HG03159 (cell line): ENCODE measurements at regions not wholly inside any gene's neighbourhood (a gene's known extent, or its start where the extent isn't known, plus 50 kb on each side); places are given as distances from the start of the nearest gene placed in this dataset.

Experiments used
- ATAC-seq: cut with Tn5 transposase; IDR thresholded peaks from one replicate; pipeline ENCODE4 v1.9.1; 2021; ENCODE audit warnings: mild to moderate bottlenecking, moderate library complexity; ENCODE audit not compliant: unreplicated experiment

DNA sequence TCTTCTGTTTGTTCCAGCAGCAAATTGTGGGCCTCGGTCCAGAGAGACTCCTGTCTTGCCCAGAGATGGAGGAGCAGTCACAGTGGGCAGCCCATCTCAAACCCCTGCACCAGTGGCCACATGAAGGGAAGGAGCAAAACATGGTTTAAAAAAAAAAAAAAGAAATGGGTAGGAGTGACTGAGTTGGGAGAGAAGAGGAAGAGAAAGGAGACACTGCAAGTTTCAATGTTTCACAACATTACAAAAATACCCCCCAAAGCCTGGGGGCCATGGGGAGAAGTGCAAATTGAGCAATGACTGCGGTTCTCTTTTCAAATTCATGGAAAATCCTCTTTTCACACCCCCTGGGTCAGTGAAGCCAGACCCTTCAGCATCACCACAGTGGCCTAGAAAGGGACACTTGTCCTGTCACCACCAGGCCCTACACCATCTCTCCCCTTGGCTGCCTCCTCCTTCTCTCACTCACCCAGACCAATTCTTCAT, 117.1 kb downstream of the ZFP36L2 start:
- no peak for ATAC-seq

DNA sequence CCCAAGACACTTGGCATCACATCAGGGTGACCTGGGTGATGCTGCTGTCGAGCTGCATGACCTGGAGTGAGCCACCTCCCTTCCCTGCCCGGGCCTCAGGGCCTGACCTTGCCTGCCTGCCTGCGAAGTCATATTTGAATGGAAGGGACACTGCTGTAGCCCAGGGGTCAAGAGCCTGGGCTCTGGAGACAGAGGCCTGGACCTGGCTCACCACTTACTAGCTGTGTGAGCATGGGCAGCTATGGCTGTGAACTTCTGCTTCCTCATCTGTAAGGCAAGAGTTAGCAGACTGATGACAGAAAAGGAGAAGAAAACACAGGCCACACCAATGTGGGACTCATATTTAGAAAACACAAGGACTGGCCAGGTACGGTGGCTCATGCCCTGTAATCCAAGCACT, 118.7 kb downstream of the ZFP36L2 start:
- ATAC-seq = no peak

DNA sequence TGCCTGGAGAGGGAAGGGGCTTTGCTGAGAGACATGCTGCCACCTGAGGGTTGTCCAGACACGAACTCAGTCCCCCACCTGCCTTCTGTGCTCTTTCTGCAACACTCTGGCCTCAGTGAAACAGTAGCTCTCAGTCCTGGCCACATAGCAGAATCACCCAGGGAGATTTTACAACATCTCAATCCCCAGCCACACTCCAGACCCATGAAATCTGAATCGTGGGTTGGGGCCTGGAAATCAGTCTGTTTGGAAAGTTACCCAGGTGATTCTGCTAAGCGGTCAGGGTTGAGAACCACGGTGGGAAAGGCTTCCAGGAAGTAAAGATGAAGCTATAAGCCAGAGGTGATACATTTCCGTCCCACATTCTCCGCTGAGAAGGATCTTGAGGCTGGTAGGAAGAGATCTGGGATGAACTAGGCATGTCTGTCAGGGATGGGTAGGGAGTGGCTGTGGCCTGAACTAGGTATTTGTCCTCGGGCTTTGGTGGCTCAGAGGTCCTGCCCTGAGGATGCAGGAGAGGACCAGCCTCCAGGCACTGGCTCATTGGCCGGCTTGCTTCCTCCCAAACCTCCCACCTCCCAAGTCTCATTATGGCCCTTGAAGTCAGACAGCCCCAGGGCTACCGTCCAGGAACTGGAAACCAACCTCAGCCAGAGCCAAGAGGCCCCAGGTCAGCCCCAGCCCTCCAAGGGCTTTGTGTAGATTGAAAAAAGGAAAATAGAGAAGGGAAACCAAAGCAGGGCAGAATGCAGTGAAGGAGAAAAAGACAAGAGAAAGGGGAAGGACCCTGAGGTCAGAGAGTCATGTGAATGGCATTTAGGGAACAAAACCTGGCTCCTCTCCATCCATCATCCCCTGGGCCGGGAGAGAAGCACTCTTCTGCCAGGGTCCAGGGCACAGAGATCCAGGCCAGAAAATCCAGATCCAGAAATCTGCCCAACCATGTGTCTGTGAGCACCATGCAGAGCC, 119.6 kb downstream of the ZFP36L2 start:
- peak; percentile 54 for ATAC-seq

DNA sequence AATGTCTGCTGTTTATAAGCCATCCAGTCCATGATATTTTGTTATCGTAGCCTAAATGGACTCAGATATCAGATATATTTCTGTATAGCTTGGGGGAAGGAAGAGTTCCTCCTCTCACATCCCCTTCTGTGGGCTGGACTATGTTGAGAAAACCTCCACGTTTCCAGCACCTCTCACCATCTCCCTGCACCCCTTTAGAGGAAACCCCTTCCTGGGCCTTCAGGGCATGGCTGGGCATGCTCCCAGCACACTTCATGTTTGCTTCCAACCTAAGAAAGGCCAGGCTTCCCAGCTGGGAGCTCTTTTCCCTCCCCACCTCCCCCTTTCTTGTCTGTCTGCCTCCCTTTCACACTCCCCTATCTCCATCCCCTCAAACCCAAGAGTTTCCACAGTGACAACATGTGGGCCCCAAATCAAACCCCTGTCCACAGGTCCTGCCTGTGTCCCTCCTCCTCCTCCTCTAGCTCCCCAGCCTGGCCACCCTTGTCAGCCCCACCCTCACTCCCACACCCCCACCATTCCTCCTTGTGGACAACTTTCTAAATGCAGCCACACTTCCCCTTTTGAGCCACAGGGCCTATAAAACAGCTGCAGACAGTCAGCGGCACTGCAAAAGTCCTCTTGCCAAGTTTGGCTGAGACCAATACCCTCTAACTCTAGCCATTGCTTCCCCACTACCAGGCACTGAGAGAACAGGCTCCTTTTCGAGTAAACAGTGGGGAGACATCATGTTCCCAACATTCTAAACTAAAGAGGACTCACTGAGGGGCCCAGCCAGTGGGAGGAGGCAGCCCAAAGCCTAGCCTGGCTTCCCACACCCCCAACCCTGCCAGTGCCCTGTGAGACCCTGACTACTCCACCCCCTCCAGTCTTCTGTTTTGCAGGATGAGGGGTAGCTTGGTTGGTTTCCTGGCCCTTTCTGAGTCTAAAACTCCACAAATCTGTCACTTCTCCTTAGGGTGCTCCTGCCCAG, 120.5 kb downstream of the ZFP36L2 start:
- ATAC-seq = peak; percentile 57

DNA sequence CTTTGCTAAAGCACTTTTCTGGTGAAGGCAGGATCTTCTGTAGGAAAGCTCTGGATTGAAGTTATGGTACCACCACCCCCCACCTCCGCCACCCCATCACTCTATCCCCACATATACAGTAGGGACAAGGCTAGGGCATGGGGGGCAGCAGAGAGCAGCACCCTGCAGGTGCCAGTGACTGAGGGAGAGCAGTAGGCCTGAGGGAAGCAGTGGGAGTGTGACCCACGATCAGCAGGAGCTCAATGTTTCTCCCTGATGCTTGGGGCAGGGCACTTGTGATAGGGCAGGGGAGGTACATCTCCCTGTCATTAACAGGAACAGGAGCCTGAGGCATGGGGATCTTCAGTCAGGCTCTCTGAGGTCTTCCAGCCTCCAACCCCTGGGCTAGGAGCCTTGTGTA, 121.6 kb downstream of the ZFP36L2 start:
- ATAC-seq = no peak

DNA sequence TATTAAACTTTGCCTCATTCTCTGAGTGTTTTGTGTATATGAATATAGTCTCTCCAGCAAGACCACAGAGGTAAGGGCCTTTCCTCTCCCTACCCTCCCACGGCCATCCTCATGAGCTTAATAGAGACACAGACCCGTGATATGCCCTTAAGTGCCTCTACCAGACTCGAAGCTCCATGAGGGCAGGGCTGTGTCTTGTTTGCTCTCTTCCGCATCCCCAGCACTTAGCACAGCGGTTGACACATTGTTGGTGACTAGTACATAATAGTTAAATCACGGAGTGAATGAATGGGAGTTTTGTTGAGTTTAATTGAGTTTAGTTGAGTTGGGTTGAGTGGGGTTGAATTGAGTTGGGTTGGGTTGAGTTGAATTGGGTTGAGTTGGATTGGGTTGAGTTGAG, 122.3 kb downstream of the ZFP36L2 start:
- ATAC-seq = no peak

DNA sequence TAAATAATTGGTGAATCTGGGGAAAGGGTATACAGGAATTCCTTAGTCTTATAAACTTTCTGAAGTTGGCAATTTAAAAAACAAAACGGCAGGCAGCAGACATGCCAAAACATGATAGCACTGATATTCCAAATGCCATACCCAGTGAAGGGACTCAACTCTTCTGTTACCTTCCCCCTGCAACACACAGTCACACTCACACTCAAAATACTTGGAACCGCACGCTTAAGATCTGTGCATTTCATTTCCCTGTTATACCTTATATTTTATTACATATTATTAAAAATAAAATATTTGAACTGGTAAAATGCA, 123.4 kb downstream of the ZFP36L2 start:
- ATAC-seq = no peak

DNA sequence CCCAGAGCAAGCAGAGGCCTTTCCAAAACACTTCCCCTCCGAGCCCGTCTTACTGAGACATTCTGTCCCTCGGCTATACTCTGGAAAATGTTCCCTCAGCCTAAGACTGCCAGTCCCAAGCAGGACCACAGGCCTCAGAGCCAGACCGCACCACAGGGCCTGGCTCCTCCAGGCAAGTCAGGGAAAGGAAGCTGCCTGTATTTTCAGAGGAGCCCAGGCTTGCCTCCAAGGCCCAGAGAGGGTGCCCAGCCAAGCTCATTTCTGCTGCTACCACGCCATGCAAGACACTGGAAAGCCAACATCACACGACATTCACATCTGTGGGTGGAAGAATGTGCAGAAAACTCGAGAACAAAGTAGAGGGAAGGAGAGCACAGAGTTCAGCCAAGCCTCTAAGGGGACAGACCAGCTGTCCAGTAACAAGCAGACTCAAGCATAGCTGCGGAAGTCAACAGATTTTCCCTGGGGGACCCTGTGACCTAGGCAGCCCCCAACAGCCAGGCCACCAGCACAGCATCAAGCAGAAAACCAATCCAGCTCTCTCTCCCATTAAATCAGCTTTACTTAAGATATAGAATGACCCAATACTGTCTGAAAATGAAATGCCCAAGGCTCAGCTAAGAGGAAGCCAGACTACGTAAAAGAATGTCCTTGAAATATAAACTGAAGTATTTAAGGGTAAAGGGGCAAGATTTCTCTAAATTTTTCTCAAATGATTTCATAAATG, 123.9 kb downstream of the ZFP36L2 start:
- ATAC-seq = no peak

DNA sequence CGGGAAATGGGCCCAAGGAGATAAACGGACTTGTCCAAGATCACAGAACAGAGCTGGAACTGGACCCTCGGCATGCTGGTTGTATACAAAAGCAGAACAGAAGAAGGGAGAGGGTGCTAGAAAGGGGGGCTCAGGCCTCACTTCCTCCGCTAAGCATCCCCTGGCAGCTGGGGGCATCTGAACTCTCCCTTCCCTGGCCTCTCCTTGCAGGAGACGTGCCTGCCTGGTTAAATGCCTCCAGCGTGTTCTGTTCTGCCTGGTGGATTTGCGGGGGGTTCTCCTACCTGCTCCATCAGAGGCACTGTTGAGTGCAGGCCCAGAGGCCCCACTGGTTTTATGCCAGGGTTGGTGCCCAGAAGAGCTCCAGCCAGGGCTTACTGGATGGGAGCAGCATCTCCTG, 124.7 kb downstream of the ZFP36L2 start:
- no peak for ATAC-seq

DNA sequence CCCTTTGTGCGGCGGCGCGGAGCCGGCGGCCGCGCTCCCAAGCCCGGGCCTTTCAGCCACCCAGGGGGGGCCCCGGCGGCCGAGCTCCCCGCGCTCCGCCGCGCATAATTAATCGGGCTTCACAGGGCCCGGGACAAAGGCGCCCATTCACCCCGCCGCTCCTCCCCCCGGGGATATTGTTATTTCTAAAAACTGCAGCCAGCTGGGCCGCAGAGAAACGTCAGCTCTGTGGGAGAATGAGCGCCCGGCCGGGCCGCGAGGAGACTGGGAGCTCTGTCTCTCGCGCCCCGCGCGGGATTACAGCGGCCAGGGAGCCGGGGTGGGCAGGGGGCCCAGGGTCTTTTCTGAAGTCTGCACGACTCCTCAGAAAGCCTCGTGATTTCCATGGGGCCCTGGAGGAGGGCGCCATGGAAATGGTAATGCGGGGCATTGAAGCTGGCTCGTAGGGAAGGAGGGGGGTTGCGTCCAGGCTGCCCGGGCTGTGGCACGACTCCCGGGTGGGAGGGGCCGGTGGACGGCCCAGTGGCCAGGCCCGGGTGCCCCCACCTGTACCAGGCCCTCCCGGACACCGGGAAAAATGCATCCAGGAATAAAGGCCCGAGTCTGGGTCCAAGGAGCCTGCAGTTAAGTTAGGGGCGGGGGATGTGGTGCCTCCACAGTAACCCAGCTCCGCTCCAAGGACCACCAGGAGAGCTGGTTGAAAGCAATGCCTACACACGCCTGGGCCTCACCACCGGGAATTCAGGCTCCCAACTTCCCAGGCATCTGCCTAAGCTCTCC, 125.3 kb downstream of the ZFP36L2 start:
- no peak for ATAC-seq

DNA sequence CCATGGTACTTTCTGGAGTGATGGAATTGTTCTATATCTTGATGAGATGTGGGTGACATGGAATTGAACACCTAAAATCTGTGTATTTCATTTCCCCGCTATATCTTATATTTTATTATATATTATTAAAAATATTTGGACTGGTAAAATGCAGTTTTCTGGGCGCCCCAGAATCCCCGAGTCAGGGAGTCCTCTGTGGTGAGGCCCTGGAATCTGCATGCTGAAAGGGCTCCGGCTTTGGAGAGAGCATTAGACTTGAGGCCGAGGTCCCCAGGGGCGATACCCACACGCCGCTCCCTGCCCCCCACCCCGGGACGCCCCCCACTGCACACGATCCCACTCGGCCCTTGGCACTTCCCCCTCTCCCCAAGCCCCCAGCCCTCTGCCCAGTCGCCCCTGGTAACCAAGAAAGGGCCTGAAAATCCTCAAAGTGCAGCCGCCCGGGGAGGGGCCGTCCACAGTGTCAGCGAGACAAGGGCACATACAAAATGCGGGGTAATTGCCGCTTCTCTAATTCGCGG, 126.0 kb downstream of the ZFP36L2 start:
- ATAC-seq = no peak

DNA sequence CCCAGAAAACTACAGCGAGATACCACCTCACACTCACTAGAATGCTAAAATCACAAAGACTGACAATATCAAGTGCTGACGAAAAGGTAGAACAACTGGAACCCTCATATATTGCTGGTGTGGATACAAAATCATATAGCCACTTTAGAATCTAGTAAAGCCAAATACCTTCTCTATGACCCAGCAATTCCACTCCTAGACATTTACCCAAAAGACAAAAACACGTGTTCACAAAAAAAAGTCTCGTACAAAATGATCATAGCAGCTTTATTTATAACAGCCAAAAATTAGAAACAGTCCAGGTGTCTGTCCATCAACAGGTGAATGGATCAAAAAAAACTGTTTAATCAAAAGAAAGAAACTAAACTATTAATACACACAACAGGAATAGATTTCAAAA, 126.6 kb downstream of the ZFP36L2 start:
- no peak for ATAC-seq

DNA sequence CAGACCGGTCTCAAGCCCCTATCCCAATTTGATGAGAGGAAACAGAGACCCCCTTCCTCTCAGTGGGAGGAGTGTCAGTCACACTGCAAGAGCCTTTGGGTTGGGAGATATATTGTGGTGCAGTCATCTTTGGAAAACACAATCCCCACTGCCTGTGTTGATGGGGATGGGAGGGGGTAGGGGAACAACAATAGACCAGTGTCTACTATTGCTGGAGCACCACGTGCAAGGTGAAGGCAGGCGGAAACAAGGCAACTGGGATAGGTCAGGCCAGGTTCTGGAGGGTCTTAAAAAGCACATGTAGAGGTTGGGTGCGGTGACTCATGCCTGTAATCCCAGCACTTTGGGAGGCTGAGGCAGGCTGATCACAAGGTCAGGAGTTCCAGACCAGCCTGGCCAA, 127.9 kb downstream of the ZFP36L2 start:
- no peak for ATAC-seq

DNA sequence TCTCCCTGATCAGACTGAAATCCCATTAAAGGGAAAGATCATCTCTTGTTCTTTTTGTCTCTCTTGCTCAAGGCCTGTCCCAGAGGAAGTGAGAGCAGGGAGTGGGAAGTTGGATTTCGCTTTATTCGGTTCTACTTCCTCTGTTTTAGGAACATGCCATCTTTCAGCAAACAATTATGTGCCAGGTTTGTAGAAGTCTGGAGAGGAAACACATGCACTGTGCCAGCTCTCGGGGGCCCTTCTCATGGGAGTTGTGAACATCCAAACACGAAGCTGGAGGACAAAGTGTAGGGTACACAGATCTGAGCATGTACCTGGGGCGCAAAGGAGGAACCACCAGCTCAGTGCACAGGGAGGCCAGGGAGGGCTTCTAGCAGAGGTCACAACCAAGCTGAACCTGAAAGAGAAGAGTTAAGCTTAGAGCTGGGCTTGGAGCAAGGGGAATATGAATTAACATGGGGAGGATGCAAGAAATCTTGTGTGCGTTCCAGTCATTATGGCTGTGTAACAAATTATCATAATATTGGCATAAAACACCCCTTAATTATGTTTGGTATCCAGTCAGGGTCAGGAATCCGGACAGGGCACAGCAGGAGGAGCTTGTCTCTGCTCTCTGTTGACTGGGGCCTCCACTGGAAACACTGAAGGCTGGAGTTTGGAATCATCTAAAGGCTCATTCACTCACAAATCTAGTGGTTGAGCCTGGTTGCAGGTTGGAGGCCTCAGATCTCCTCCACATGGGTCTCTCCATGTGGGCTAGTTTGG, 128.6 kb downstream of the ZFP36L2 start:
- no peak for ATAC-seq

DNA sequence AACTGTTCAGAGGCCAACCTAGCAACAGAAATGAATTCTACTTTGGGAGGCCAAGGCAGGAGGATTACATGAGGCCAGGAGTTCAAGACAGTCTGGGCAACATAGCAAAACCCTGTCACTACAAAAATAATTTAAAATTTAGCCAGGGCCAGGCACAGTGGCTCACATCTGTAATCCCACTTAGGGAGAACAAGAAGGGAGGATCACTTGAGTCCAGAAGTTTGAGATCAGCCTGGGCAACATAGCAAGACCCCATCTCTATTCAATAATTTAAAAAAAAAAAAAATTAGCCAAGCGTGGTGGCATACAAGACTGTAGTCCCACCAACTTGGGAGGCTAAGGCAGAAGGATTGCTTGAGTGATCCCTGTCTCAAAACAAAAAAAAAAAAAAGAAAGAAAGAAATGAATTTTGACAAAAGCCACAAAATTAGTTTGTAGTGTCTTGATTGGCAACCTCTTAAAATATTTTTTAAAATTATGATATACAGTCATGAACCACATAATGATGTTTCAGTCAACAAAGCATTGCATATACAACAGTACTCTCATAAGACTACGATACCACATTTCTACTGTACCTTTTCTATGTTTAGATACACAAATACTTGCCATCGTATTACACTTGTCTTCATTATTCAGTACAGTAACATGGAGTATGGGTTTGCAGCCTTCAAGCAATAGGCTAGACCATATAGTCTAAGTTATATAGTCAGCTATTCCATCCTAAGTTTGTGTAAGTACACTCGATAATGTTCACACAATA, 130.7 kb downstream of the ZFP36L2 start:
- ATAC-seq = no peak

DNA sequence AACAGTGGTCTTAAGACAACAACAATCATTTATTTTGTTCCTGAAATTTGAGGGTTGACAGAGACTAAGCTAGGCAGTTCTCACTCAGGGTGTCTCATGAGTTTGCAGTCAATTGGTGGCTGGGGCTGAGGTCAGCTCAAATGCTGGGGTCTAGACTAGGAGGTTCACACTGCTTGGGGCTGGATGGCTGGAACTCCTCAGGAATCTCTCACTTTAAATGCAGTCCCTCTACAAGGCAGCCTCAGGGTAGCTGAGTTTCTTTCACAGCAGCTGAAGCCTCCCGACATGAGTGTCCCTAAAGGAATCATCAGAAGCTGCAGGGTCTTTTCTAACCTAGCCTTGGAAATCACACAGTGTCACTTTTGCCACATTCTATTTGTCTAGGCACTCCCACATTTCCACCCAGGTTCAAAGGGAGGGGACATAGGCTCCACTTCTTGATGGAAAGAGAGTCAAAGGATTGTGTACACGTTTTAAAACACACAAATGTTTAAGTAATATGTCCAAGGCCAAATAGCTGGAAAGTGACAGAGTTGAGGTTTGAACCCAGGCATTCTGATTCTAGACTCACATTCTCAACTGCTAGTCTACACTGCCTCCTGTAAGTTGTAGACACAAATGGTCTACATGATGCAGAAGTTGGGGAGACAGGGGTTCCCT, 133.8 kb downstream of the ZFP36L2 start:
- no peak for ATAC-seq

DNA sequence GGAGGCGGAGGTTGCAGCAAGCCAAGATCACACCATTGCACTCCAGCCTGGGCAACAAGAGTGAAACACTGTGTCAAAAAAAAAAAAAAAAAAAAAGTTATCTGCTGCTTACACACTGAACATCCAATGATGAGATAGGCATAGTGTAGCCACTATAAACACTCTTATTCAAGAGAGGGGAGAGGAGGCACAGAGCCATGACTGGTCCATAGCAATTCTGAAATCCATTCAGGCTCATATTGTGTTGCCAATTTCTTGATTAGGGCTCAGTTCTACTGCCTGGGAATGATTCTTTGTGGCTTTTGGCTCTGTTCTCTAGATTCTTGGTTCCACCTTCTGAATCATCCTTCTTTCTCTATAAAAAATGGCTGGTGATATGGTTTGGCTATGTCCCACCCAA, 136.1 kb downstream of the ZFP36L2 start:
- ATAC-seq = no peak
